ENCODE measurements at regions not wholly inside any gene's neighbourhood (a gene's known extent, or its start where the extent isn't known, plus 50 kb on each side); places are given as distances from the start of the nearest gene placed in this dataset.

DNA sequence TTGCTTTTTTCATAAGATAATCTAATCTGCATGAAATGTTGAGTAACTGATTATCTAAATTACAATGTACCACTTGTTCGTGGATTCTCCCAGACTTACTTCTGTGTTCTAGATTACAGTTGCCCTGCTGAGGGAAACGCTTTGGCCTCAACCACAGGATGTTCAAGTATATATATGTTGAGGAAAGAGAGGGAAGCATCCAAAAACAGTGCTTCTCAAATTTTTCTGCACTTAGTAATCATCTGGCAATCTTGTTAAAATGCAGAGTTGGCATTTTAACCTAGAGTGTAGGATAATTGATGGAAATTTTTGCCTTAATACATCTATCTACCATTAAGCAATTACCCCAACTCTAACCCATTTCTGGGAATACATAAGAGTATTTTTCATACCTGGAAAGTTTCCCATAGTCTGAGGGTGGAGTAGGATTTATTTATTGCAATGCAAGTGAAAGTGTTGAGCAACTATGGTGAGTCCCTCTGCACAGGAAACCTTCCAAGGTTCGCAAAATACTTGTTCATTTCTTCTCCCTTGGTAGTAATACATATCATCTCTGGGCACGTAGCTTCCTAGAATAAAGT lies 59.6 kb upstream of the C1GALT1 start:
- DNase-seq = no peak

DNA sequence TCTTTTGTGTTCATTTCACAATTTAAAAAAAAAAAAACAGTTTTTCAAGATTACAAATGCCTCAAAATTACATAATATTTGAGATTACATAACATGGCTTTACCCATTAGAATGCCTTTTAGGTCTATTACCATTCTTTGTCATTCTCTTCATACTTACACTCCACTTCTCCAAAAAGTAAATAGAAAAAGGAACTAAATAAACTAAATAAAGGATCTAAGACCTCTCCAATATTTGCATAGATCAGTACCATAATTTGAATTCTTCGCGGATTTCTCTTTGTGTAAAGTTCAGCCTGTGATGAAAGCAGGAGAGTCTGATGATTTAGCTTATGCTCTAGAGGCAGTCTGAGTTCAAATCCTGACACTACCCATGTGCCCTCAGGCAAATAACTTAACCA lies 56.4 kb upstream of the C1GALT1 start:
- DNase-seq = no peak

DNA sequence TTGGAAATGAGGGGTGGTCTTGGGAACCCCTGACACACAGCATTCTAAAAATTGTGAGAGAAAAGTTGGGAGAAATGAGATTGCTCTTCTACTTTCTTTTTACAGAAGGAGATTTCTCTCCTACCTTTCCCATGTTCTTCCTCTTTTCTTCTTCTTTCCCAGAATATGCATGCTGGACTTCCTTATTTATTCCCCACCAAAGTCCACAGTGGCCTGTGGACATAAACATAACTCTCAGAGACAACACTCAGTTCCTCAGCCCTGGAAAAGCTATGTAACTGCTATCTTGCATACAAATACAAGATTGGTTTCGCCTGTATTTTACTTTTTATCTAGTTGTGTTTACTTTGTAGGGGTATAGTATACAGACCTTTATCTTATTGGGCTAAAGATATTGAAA lies 54.6 kb upstream of the C1GALT1 start:
- DNase-seq = no peak

DNA sequence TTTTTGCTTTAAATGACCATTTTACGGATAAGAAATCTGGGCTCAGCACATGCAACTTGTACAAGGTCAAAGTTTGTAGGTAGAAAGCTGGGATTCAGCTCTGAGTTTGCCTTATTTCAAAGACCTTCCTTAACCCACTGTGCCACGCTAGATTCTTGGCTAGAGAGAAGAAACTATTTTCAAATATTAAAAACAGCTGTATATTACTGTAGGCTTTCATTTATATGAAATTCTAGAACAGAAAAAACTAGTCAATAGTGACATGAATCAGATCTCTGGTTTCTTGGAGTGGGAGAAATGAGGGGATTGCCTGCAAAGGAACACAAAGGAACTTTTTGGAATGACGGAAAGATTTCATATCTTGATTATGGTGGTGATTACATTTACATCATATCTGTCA lies 53.0 kb upstream of the C1GALT1 start:
- no peak for DNase-seq

DNA sequence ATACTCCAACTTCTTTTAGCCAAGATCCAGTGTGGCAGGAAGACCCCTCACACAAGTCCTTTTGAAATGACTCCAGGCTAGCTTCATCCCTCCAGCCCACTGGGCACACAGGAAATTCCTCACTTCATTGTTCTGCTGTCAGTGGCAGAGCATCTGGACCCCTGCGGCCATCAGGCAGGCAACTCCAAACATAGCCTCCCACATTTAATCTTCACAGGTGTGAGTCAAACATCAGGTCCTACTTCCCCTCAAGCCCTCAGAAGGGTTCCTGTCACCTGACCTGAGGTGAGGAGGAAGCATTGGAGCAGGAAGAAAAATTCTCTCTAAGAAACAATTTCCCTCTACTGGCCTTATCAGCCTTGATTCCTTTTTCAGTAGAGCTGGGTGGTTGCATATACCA lies 51.1 kb upstream of the C1GALT1 start:
- DNase-seq = no peak

Data from stimulated activated CD4-positive, alpha-beta T cell treated with anti-CD3 and anti-CD28 coated beads, Interleukin-2, amount 100 ng/mL, for 24 hours (primary cell).